Caco-2 (cell line): ENCODE measurements at regions not wholly inside any gene's neighbourhood (a gene's known extent, or its start where the extent isn't known, plus 50 kb on each side); places are given as distances from the start of the nearest gene placed in this dataset.

ENCODE experiments used
- BruUV-seq: library from RNA; stranded (reverse); fragments of 400-500 nt; replicated peaks from 2 replicates; lab custom pipeline; 2021; lab: Mats Ljungman, UMichigan
- CTCF ChIA-PET: fragments of 300-600 bp; sonication (Branson Sonifier 250); formaldehyde crosslinking; loops from one replicate; lab custom pipeline; 2022; ENCODE audit warnings: antibody characterized with exemption; lab: Charles Lee
- POLR2A ChIA-PET: fragments of 300-600 bp; sonication (Branson Sonifier 250); formaldehyde crosslinking; loops from one replicate; lab custom pipeline; 2022; ENCODE audit warnings: antibody characterized with exemption; lab: Charles Lee
- DNase-seq, 2 experiments: peaks; one replicate each; pipeline versions ENCODE4 v3.0.0 to v3.0.0-alpha.2; 2020 to 2022
- H3K27me3 ChIP-seq: replicated peaks from 2 replicates; pipeline ENCODE4 v1.6.0; 2011; ENCODE audit warnings: low read length; ENCODE audit not compliant: control insufficient read depth, insufficient read depth
- H3K36me3 ChIP-seq: 2 replicates; pipeline ENCODE4 v1.5.1; 2011; ENCODE audit warnings: low read length; ENCODE audit not compliant: control insufficient read depth, insufficient read depth
- H3K4me1 ChIP-seq: fragments of 250-450 bp; sonication (Bioruptor Pico); 2 replicates; pipeline ENCODE4 v1.5.1; 2020; ENCODE audit warnings: mild to moderate bottlenecking
- H3K4me3 ChIP-seq: 2 replicates; pipeline ENCODE4 v1.5.1; 2011; ENCODE audit warnings: low read depth, mild to moderate bottlenecking, control low read depth, low read length
- H3K9me3 ChIP-seq: fragments of 250-450 bp; sonication (Bioruptor Pico); 2 replicates; pipeline ENCODE4 v1.5.1; 2020; ENCODE audit warnings: mild to moderate bottlenecking, moderate library complexity
- H3K27ac Mint-ChIP-seq: one replicate; pipeline ENCODE4 v1.8.0; 2022; ENCODE audit warnings: mixed read lengths; ENCODE audit not compliant: unreplicated experiment
- H3K27me3 Mint-ChIP-seq: one replicate; pipeline ENCODE4 v1.8.0; 2022; ENCODE audit warnings: mixed read lengths; ENCODE audit not compliant: insufficient read depth, unreplicated experiment
- H3K36me3 Mint-ChIP-seq: one replicate; pipeline ENCODE4 v1.8.0; 2022; ENCODE audit warnings: mild to moderate bottlenecking, mixed read lengths; ENCODE audit not compliant: insufficient read depth, unreplicated experiment
- H3K4me1 Mint-ChIP-seq: one replicate; pipeline ENCODE4 v1.8.0; 2022; ENCODE audit warnings: low read depth, mixed read lengths; ENCODE audit not compliant: unreplicated experiment
- H3K4me3 Mint-ChIP-seq: one replicate; pipeline ENCODE4 v1.8.0; 2022; ENCODE audit warnings: mild to moderate bottlenecking, moderate library complexity, mixed read lengths; ENCODE audit not compliant: unreplicated experiment
- H3K9me3 Mint-ChIP-seq: one replicate; pipeline ENCODE4 v1.8.0; 2022; ENCODE audit warnings: mixed read lengths; ENCODE audit not compliant: unreplicated experiment
- intact Hi-C: fragments of 100-400 bp; cut with micrococcal nuclease; formaldehyde crosslinking; loops from one replicate; pipeline ENCODE4 v1.10.0; 2022; ENCODE audit not compliant: unreplicated experiment
- TF ChIP-seq, protein P1 (sequence below), 2 experiments: fragments of 200-600 bp in 1 of 2; IDR thresholded peaks; 1 replicate in 1 of 2; 2 replicates in 1 of 2; pipeline versions ENCODE4 v1.5.1 to v1.8.0; 2011 to 2022; ENCODE audit warnings: antibody characterized with exemption in 1 of 2, control low read depth in 1 of 2, inconsistent platforms in 1 of 2, low read depth in 1 of 2, low read length in 1 of 2, mild to moderate bottlenecking in 1 of 2, moderate library complexity in 1 of 2; ENCODE audit not compliant: insufficient read depth in 1 of 2, severe bottlenecking in 1 of 2, unreplicated experiment in 1 of 2

DNA sequence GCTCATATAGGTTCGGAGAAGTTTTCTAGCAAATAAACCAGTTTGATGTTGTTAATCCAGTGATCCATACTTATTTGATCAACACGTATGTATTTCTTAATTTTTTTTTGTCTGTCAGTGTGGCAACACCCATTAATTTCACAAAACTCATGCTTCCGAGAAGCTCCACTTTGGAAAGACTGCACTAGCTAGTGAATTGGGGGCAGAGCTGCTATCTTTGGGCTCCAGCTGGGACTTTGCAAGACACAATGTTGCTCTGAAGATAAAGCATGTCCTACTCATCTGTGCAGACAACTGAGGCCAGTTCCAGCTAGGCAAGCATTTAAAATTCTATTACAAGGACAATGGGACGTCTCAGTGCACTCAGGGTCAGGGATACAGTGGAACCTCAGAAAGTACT is 298.4 kb downstream of the NUAK1 start:
- Histone ChIP-seq H3K27me3 (no peaks in the 10 kb centered on the region), H3K9me3 (no peaks in the 10 kb centered on the region), H3K4me3 (no peak overlapping the region), H3K36me3 (no peaks in the 10 kb centered on the region), H3K4me1 (no peaks in the 10 kb centered on the region)
- H3K27me3 Mint-ChIP-seq = no peaks in the 10 kb centered on the region
- H3K4me1 Mint-ChIP-seq = no peaks in the 10 kb centered on the region
- POLR2A ChIA-PET = no interaction called here
- H3K4me3 Mint-ChIP-seq = no peak overlapping the region
- no peaks in the 10 kb centered on the region for H3K9me3 Mint-ChIP-seq
- no peaks in the 10 kb centered on the region for H3K36me3 Mint-ChIP-seq
- DNase-seq = no peak
- TF ChIP-seq, protein P1, sequence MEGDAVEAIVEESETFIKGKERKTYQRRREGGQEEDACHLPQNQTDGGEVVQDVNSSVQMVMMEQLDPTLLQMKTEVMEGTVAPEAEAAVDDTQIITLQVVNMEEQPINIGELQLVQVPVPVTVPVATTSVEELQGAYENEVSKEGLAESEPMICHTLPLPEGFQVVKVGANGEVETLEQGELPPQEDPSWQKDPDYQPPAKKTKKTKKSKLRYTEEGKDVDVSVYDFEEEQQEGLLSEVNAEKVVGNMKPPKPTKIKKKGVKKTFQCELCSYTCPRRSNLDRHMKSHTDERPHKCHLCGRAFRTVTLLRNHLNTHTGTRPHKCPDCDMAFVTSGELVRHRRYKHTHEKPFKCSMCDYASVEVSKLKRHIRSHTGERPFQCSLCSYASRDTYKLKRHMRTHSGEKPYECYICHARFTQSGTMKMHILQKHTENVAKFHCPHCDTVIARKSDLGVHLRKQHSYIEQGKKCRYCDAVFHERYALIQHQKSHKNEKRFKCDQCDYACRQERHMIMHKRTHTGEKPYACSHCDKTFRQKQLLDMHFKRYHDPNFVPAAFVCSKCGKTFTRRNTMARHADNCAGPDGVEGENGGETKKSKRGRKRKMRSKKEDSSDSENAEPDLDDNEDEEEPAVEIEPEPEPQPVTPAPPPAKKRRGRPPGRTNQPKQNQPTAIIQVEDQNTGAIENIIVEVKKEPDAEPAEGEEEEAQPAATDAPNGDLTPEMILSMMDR (IDR thresholded peaks at IDR 0.05; ENCODE audit: insufficient read depth in 1 of 2, low read depth in 1 of 2, low read length in 1 of 2, severe bottlenecking in 1 of 2, unreplicated experiment in 1 of 2) = no peak
- CTCF ChIA-PET = interaction anchor here (0.6 kb wide), 1 partner anchor 301 kb away, joined by 3 read pairs; no protein-coding TSS in a partner anchor
- no peak overlapping the region for H3K27ac Mint-ChIP-seq
- no TSS peak for BruUV-seq
- intact Hi-C loops = no loop called here

DNA sequence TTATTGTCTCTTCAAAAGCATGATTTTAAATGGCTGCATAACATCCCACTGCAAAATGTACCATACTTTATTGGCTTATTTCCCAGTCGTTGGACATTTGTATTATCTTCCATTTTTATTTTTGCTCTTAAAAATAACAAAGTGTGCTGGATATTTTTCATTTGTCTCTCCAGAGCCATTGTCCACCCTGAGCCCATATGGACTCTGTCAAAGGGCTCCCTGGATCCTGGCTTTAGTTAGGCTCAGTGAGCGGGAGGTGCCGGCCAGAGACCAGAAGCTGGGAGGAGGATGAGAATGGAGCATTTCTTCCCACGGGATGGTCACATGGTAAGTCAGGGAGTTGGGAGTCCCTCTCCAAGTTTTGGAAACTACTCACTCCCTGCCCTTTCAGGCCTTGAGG is 296.9 kb downstream of the NUAK1 start:
- Histone ChIP-seq H3K4me1 (no peaks in the 10 kb centered on the region), H3K4me3 (no peak overlapping the region), H3K27me3 (no peaks in the 10 kb centered on the region), H3K9me3 (no peaks in the 10 kb centered on the region), H3K36me3 (no peaks in the 10 kb centered on the region)
- ChIA-PET POLR2A (no interaction called here), CTCF (no interaction called here)
- BruUV-seq = no TSS peak
- DNase-seq = no peak
- intact Hi-C loops = no loop called here
- H3K4me1 Mint-ChIP-seq = no peaks in the 10 kb centered on the region
- no peaks in the 10 kb centered on the region for H3K36me3 Mint-ChIP-seq
- no peak overlapping the region for H3K4me3 Mint-ChIP-seq
- H3K27ac Mint-ChIP-seq = no peak overlapping the region
- H3K27me3 Mint-ChIP-seq = no peaks in the 10 kb centered on the region
- TF ChIP-seq, protein P1 (IDR thresholded peaks at IDR 0.05; ENCODE audit: insufficient read depth in 1 of 2, low read depth in 1 of 2, low read length in 1 of 2, severe bottlenecking in 1 of 2, unreplicated experiment in 1 of 2) = no peak
- no peaks in the 10 kb centered on the region for H3K9me3 Mint-ChIP-seq

DNA sequence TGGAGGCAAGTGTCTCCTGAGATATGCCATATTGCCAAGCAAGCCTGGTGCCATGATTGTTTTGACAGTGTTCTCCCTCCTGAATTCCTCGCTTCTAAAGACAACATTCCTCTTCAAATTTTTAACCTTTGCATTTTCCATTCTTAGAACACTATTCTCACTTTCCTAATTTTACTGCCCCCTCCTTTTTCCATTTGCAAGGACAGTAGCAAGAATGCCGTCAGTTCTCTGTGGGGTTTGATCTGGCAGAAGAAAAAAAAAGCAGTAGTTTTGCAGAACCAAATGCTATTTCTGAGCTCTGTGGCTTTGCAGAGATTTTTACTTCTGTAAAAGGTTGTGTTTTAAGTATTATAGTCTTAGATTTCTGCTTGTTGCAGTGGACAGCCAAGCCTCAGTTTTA is 295.2 kb downstream of the NUAK1 start:
- intact Hi-C loops = no loop called here
- Mint-ChIP-seq H3K4me1 (no peaks in the 10 kb centered on the region), H3K27me3 (no peaks in the 10 kb centered on the region), H3K4me3 (no peak overlapping the region), H3K27ac (no peak overlapping the region), H3K9me3 (no peaks in the 10 kb centered on the region), H3K36me3 (no peaks in the 10 kb centered on the region)
- no peaks in the 10 kb centered on the region for H3K36me3 ChIP-seq
- CTCF ChIA-PET = no interaction called here
- BruUV-seq = no TSS peak
- no peaks in the 10 kb centered on the region for H3K9me3 ChIP-seq
- no peak overlapping the region for H3K4me3 ChIP-seq
- DNase-seq = no peak
- H3K4me1 ChIP-seq = no peaks in the 10 kb centered on the region
- POLR2A ChIA-PET = no interaction called here
- TF ChIP-seq, protein P1 (IDR thresholded peaks at IDR 0.05; ENCODE audit: insufficient read depth in 1 of 2, low read depth in 1 of 2, low read length in 1 of 2, severe bottlenecking in 1 of 2, unreplicated experiment in 1 of 2) = no peak
- no peaks in the 10 kb centered on the region for H3K27me3 ChIP-seq
